Dendritic cell treated with granulocyte-macrophage colony-stimulating factor and Interleukin-4, amounts not matched to agents 40 ng/mL and 50 ng/mL, for 4 days (primary cell): ENCODE measurements at regions not wholly inside any gene's neighbourhood (a gene's known extent, or its start where the extent isn't known, plus 50 kb on each side); places are given as distances from the start of the nearest gene placed in this dataset.

Source experiments
- H3K27ac Mint-ChIP-seq: one replicate; pipeline ENCODE4 v1.8.0; 2022; ENCODE audit warnings: mild to moderate bottlenecking, mixed read lengths
- H3K27me3 Mint-ChIP-seq: one replicate; pipeline ENCODE4 v1.8.0; 2022; ENCODE audit warnings: mild to moderate bottlenecking, mixed read lengths
- H3K36me3 Mint-ChIP-seq: one replicate; pipeline ENCODE4 v1.8.0; 2022; ENCODE audit warnings: low read depth, mixed read lengths
- H3K4me1 Mint-ChIP-seq: one replicate; pipeline ENCODE4 v1.8.0; 2022; ENCODE audit warnings: low read depth, mixed read lengths
- H3K4me3 Mint-ChIP-seq: one replicate; pipeline ENCODE4 v1.8.0; 2022; ENCODE audit warnings: mild to moderate bottlenecking, moderate library complexity, mixed read lengths
- H3K9me3 Mint-ChIP-seq: one replicate; pipeline ENCODE4 v1.8.0; 2022; ENCODE audit warnings: mixed read lengths
- intact Hi-C: fragments of 100-400 bp; cut with micrococcal nuclease; formaldehyde crosslinking; loops from one replicate; pipeline ENCODE4 v1.15.0; 2022

DNA sequence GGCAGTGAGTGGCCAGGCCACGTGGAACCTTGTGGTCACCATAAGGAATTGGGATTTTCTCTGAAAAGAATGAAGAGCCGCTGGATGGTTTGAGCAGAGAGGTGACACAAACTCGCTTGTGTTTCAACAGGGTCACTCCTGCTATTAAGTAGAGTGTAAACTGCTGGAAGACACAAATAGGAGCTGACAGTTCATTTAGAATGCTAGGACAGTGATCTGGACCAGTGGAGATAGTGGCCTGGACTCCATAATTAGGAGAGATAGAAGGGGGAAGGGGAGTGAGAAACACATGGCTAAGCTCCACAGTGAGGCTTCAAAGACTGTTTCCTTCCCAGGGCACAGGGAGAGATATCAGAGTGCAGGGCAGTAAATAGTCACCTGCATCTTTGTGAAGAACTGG lies 381.1 kb upstream of the ST6GAL2 start:
- no peaks in the 10 kb centered on the region for H3K9me3 Mint-ChIP-seq
- no peaks in the 10 kb centered on the region for H3K27me3 Mint-ChIP-seq
- H3K27ac Mint-ChIP-seq, result no peak overlapping the region
- intact Hi-C loops, result no loop called here
- no peaks in the 10 kb centered on the region for H3K36me3 Mint-ChIP-seq
- no peak overlapping the region for H3K4me3 Mint-ChIP-seq
- no peaks in the 10 kb centered on the region for H3K4me1 Mint-ChIP-seq

DNA sequence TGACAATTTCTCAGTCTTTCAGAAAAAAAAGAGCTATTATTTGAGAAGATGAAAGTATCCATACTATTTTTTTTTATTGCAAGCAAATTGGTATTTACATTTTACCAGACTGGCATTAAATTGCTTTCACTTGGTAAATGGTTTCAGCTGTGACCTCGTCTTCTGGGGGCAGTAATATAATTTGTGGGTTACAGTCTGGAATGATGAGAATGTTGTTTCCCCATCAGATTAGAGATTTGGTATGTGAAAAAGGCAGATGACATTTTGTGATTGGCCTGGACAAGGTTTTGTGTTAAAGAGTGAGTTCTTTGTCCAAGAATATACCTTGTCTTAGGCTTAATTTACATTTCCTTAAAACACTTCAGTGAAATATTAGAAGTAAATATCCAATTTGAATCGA lies 390.1 kb upstream of the ST6GAL2 start:
- H3K36me3 Mint-ChIP-seq, result no peaks in the 10 kb centered on the region
- no peaks in the 10 kb centered on the region for H3K27me3 Mint-ChIP-seq
- H3K27ac Mint-ChIP-seq, result no peak overlapping the region
- intact Hi-C loops, result no loop called here
- peaks cover 9% of the 10 kb centered on the region for H3K9me3 Mint-ChIP-seq
- H3K4me3 Mint-ChIP-seq, result no peak overlapping the region
- no peaks in the 10 kb centered on the region for H3K4me1 Mint-ChIP-seq

DNA sequence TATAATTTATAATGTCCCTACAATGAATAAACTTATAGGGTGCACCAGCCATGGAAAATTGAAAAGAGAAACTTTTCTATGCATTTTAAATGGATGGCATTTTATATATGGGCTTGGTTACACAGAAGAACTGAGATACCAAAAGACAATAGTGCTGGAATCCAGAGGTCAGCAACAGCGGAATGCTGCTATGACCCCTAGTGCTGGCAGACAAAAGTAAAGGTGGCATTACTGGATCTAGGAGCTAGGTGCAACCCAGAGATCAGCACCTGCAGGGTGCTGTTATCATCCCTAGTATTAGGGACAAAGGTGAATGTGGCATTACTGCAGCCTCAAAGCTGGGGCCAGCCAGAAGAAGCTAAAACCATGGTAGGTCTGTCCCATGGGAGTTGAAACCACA lies 392.7 kb upstream of the ST6GAL2 start:
- intact Hi-C loops, result no loop called here

DNA sequence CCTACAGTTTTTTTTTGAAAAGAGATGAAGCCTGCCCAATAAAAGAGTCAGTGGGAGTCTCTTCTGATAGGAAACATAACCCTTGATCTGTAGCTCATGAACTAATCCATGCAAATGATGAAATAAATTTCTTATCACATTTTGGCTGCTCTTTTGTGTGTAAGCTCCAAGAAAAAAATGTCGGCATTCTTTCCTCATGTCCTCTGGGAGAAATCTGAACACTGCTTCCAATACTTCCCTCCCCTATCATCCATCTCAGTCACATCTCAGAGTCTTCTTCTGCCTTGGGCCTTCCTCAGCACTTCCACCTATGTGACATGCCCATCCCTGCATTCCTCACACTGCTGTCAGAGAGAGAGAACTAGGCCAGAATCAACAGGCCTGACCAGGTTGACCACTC lies 395.7 kb upstream of the ST6GAL2 start:
- no peaks in the 10 kb centered on the region for H3K27me3 Mint-ChIP-seq
- no peaks in the 10 kb centered on the region for H3K36me3 Mint-ChIP-seq
- peaks cover 7% of the 10 kb centered on the region for H3K9me3 Mint-ChIP-seq
- intact Hi-C loops, result no loop called here
- no peak overlapping the region for H3K4me3 Mint-ChIP-seq
- no peak overlapping the region for H3K27ac Mint-ChIP-seq
- H3K4me1 Mint-ChIP-seq, result no peaks in the 10 kb centered on the region

More for the DNA sequence above, 392.7 kb upstream of the ST6GAL2 start:
- no peak overlapping the region for H3K27ac Mint-ChIP-seq
- no peaks in the 10 kb centered on the region for H3K4me1 Mint-ChIP-seq
- H3K36me3 Mint-ChIP-seq, result no peaks in the 10 kb centered on the region
- H3K4me3 Mint-ChIP-seq, result no peak overlapping the region
- H3K27me3 Mint-ChIP-seq, result no peaks in the 10 kb centered on the region
- H3K9me3 Mint-ChIP-seq, result peaks cover 9% of the 10 kb centered on the region

DNA sequence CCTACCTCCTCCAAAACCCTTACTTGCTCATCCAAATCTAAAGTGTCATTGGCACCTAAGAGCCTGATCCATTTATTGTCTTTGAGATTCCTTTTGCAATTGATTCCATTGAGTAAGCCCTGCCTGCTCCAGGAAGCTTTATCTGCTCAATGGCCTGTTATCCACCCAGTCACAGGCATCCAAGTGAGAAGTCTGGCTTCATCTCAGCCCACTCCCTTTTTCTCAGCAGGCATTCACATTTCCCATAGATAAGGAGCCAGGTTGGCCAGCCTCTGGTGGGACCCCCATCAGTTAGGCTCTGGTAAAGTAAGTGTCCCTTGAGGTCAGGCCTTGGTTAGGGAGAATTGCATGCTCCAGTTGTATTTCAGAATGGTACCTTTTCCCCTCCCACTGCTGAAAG lies 396.2 kb upstream of the ST6GAL2 start:
- no peak overlapping the region for H3K4me3 Mint-ChIP-seq
- H3K9me3 Mint-ChIP-seq, result peaks cover 2% of the 10 kb centered on the region
- H3K36me3 Mint-ChIP-seq, result no peaks in the 10 kb centered on the region
- intact Hi-C loops, result no loop called here
- no peak overlapping the region for H3K27ac Mint-ChIP-seq
- no peaks in the 10 kb centered on the region for H3K27me3 Mint-ChIP-seq
- no peaks in the 10 kb centered on the region for H3K4me1 Mint-ChIP-seq

DNA sequence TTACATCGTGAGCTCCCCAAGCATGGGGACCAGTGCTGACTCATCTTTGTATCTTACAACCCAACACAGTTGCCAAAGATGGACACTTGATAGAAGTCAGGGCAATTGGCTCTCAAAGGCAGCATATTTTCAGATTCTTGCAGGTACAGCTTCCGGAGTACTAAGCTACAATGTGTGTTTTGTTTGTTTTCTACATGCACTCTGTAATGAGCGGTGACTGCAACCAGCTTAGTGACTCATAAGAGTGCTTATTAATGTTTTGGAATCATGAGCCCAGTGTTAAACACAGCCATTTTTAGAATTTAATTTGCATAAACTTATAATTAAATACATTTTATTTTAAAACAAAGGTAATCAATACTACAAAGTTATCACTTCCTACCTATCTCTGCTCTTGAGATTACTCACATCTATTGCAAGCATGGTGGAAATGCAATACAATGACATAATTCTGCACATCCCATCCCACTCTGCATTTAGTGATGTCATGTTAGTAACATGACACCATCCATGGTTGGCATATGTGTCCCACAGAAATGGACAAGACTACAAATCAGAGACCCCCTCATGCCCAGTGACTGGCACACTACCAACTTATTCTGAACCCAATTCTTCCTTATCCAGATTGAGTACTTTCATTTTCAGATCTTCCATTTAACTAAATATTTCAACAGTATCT lies 399.8 kb upstream of the ST6GAL2 start:
- Mint-ChIP-seq H3K4me1 (no peaks in the 10 kb centered on the region), H3K9me3 (peaks cover 9% of the 10 kb centered on the region), H3K27ac (no peak overlapping the region), H3K4me3 (no peak overlapping the region), H3K36me3 (no peaks in the 10 kb centered on the region), H3K27me3 (no peaks in the 10 kb centered on the region)
- intact Hi-C loops, result no loop called here

DNA sequence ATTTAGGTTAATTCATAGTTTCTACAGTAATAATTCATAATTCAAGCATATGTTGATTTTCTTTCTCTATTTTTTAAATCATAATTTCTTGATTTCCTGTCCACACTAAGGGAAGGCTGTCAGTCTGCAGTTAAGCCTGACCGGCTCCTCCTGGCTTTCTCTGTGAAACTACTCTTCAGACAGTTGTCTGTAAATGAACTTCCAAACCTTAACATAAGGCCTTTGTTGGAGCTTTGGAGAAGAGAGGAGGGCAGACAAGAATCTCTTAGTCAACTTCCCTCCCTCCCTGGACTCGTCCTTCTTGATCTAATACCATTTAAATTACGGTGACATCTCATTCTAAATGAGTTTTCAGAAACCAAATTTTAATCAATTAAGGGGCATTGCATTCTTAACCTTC lies 404.1 kb upstream of the ST6GAL2 start:
- Mint-ChIP-seq H3K27ac (no peak overlapping the region), H3K36me3 (no peaks in the 10 kb centered on the region), H3K4me3 (no peak overlapping the region), H3K27me3 (no peaks in the 10 kb centered on the region), H3K9me3 (peaks cover 9% of the 10 kb centered on the region), H3K4me1 (no peaks in the 10 kb centered on the region)
- intact Hi-C loops, result no loop called here

DNA sequence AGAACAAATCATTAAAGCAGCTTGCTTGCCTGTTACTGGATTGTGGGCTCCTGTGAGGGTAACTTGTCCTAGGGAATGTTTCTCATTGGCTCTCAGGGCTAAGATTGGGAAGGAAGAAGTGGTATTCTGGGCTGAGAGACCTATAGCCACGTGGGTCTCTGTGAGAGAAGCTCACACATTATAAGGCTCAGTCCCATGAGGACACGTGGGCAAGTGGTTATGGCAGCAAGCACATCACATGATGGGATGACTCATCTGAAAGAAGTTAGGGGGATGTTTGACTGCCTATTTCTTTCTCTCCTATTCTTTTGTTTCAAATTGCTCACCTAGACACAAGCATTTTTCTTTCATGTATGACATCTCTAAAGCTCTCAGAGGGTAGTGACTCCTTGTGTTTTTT lies 418.0 kb upstream of the ST6GAL2 start:
- Mint-ChIP-seq H3K9me3 (peaks cover 43% of the 10 kb centered on the region), H3K4me1 (no peaks in the 10 kb centered on the region), H3K4me3 (no peak overlapping the region), H3K27me3 (no peaks in the 10 kb centered on the region), H3K27ac (no peak overlapping the region), H3K36me3 (no peaks in the 10 kb centered on the region)
- intact Hi-C loops, result no loop called here

DNA sequence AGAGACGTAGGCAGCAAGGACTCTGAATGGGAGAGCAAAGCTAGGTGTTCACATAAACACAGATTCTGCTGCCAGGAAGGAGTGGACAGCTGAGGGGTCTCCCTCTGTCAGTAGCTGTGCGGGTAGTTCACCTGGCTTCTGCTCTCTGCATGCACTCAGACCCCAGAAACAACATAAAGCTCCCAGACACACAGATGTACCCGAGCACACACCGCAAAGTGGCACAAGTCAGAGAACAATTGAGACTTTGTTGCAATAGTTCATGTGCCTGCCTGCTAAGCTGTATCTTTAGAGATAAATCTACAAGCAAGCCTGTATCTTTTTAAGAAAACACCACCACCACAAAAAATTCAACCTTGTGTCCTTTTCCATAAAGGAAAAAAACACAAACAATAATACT lies 420.0 kb upstream of the ST6GAL2 start:
- H3K4me3 Mint-ChIP-seq, result no peak overlapping the region
- H3K4me1 Mint-ChIP-seq, result no peaks in the 10 kb centered on the region
- no peak overlapping the region for H3K27ac Mint-ChIP-seq
- H3K27me3 Mint-ChIP-seq, result no peaks in the 10 kb centered on the region
- H3K36me3 Mint-ChIP-seq, result no peaks in the 10 kb centered on the region
- peaks cover 40% of the 10 kb centered on the region for H3K9me3 Mint-ChIP-seq
- intact Hi-C loops, result no loop called here

DNA sequence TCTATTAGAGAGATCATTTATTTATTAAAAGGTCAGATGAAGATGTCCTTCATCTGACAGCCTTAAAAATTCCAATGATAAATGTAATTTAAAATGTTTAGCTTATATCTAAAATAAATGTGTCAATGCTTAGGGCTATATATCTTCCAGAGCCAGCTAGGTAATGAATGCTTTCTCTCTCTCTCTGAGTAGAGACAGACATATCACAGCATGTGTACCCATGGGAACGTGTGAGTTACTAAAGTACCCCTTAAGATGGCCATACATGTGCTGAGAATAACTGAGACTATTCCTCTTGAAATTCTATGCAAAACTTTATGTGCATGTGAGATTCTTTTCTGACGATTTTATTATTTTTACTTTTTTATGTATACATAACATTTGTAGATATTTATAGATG lies 420.9 kb upstream of the ST6GAL2 start:
- Mint-ChIP-seq H3K4me1 (no peaks in the 10 kb centered on the region), H3K9me3 (peaks cover 38% of the 10 kb centered on the region), H3K27ac (no peak overlapping the region), H3K36me3 (no peaks in the 10 kb centered on the region), H3K27me3 (no peaks in the 10 kb centered on the region), H3K4me3 (no peak overlapping the region)
- intact Hi-C loops, result no loop called here

DNA sequence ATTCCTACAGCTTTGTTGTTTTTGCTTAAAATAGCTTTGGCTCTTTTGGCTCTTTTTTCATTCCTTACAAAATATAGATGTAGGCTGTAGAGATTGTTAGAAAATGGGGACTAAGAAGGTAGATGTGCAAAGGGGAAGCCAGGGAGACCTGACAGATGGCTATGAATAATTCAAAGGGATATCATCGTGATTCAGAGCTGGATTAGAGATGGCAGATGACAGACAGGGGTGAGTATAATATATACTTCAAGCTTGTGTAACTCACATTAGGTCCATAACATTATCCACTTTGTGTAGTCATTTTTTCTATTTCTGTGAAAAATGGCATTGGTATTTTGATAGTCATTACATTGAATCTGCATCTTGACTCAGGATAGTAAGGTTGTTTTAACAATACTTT lies 422.9 kb upstream of the ST6GAL2 start:
- intact Hi-C loops, result no loop called here

DNA sequence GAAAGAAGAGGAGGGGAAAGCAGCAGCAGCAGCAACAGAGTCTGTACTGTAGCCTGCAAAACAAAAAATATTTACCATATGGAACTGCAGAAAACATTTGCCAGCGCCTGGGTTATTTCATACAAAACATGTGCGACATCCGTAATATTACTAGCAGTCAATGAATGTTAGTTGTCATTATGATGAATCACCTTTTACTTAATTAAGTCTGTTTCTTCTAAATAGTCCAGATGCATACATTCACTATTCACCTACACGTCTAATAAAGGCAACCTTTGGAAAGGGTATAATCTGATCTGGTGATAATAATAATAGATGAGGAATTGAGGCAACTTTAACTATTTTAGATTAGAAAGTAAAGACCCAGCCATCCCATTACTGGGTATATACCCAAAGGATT lies 426.3 kb upstream of the ST6GAL2 start:
- no peak overlapping the region for H3K27ac Mint-ChIP-seq
- H3K27me3 Mint-ChIP-seq, result no peaks in the 10 kb centered on the region
- intact Hi-C loops, result no loop called here
- peaks cover 33% of the 10 kb centered on the region for H3K9me3 Mint-ChIP-seq
- H3K4me3 Mint-ChIP-seq, result no peak overlapping the region
- no peaks in the 10 kb centered on the region for H3K36me3 Mint-ChIP-seq
- no peaks in the 10 kb centered on the region for H3K4me1 Mint-ChIP-seq

More for the DNA sequence above, 422.9 kb upstream of the ST6GAL2 start:
- Mint-ChIP-seq H3K9me3 (peaks cover 38% of the 10 kb centered on the region), H3K27me3 (no peaks in the 10 kb centered on the region), H3K27ac (no peak overlapping the region), H3K4me3 (no peak overlapping the region), H3K4me1 (no peaks in the 10 kb centered on the region), H3K36me3 (no peaks in the 10 kb centered on the region)

DNA sequence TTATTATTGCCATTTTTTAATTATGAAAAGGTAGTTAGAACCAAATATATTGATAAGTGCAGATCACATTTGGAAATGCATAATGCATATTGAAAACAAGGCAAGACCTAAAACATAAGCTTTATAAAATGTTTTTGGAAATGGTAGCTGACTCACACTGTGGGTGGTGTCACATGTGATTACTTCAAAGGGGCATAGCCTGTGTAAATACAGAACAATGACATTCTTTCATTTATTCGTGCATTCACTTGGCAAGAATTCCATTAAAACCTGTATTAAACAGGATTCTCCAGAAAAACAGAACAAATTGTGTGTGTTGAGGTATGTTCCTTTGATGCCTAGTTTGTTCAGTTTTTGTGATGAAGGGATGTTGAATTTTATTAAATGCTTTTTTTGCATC lies 427.3 kb upstream of the ST6GAL2 start:
- intact Hi-C loops, result no loop called here

DNA sequence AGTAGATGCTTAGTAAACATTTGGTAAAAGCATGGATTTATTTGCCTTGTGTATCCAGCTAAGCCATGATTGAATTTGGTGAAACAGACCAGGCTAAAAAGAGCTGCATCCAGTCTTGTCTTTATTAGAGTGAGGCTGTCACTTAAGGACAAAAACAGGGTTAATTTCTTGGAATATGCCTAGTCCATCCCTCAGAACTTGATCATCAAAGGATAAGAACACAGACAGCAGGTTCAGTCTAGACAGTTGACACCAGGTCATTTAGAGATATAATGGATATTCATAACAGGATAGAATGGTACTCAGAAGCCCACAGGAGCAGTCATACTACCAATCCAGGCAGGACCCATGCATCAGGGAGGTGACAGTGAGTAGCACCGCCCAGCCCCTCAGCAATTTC lies 434.9 kb upstream of the ST6GAL2 start:
- intact Hi-C loops, result no loop called here
- Mint-ChIP-seq H3K4me1 (no peaks in the 10 kb centered on the region), H3K4me3 (no peak overlapping the region), H3K27ac (no peak overlapping the region), H3K9me3 (peaks cover 29% of the 10 kb centered on the region), H3K27me3 (no peaks in the 10 kb centered on the region), H3K36me3 (no peaks in the 10 kb centered on the region)

More for the DNA sequence above, 427.3 kb upstream of the ST6GAL2 start:
- no peaks in the 10 kb centered on the region for H3K4me1 Mint-ChIP-seq
- H3K36me3 Mint-ChIP-seq, result no peaks in the 10 kb centered on the region
- H3K27ac Mint-ChIP-seq, result no peak overlapping the region
- no peaks in the 10 kb centered on the region for H3K27me3 Mint-ChIP-seq
- H3K4me3 Mint-ChIP-seq, result no peak overlapping the region
- peaks cover 26% of the 10 kb centered on the region for H3K9me3 Mint-ChIP-seq

DNA sequence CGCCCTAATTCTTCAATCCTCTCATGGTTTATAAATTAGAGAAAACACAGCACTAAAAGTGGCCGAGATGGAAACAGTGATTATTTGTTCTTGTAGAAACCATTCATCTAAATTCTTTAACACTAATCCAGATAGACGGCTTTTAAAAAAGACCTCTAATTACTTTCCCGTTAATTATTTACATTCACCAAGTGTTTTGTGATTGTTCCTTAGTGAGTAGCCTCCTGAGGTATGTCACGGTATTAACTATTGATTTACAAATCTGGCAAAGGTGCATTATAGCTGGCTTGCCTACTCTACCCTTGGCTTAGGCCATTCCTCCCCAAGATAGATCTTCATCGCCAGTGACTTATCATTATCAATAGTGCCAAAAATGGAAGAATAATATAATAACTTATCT lies 436.4 kb upstream of the ST6GAL2 start:
- no peaks in the 10 kb centered on the region for H3K27me3 Mint-ChIP-seq
- no peaks in the 10 kb centered on the region for H3K36me3 Mint-ChIP-seq
- intact Hi-C loops, result no loop called here

More for the DNA sequence above, 436.4 kb upstream of the ST6GAL2 start:
- Mint-ChIP-seq H3K27ac (no peak overlapping the region), H3K4me1 (no peaks in the 10 kb centered on the region), H3K4me3 (no peak overlapping the region), H3K9me3 (peaks cover 31% of the 10 kb centered on the region)
